Endothelial cell of umbilical vein (primary cell): ENCODE measurements at regions not wholly inside any gene's neighbourhood (a gene's known extent, or its start where the extent isn't known, plus 50 kb on each side); places are given as distances from the start of the nearest gene placed in this dataset.

Source experiments
- BruUV-seq: library from RNA; stranded (reverse); fragments of 400-500 nt; replicated peaks from 2 replicates; lab custom pipeline; 2021; lab: Mats Ljungman, UMichigan
- CTCF ChIA-PET: fragments of 300-600, 350-600 bp; sonication (Branson Sonifier 250); formaldehyde crosslinking; loops from one replicate; lab custom pipeline; 2021; ENCODE audit warnings: antibody characterized with exemption, inconsistent platforms; lab: Charles Lee
- POLR2A ChIA-PET: fragments of 300-600, 350-600 bp; sonication (Branson Sonifier 250); formaldehyde crosslinking; loops from one replicate; lab custom pipeline; 2021; ENCODE audit warnings: antibody characterized with exemption, inconsistent platforms; lab: Charles Lee
- DNase-seq: peaks from one replicate; pipeline ENCODE4 v3.0.0-alpha.2; 2011; ENCODE audit warnings: low read depth, low spot score
- FAIRE-seq: peaks from 2 replicates; lab custom pipeline; 2011; peaks lifted over from hg19 to GRCh38; lab: Jason Lieb, UNC
- H2AFZ ChIP-seq: 2 replicates; pipeline ENCODE4 v1.6.0; 2012; ENCODE audit warnings: low read depth, low read length, control low read depth, inconsistent platforms
- H3K27ac ChIP-seq: 2 replicates; pipeline ENCODE4 v1.5.1; 2011; ENCODE audit warnings: low read depth, mild to moderate bottlenecking, control low read depth, low read length, moderate library complexity; ENCODE audit not compliant: insufficient read depth
- H3K27me3 ChIP-seq, 2 experiments: 2 replicates each; pipeline versions ENCODE4 v1.6.0 to v1.6.1; 2011; ENCODE audit warnings: low read length in 2 of 2, mixed read lengths in 1 of 2; ENCODE audit not compliant: control insufficient read depth in 2 of 2, insufficient read depth in 2 of 2
- H3K36me3 ChIP-seq, 2 experiments: 2 replicates in 1 of 2; 3 replicates in 1 of 2; pipeline ENCODE4 v1.5.1; 2011; ENCODE audit warnings: low read length in 2 of 2, mild to moderate bottlenecking in 1 of 2, moderate library complexity in 1 of 2; ENCODE audit not compliant: control insufficient read depth in 2 of 2, insufficient read depth in 2 of 2; ENCODE audit errors: extremely low read depth in 1 of 2
- H3K4me1 ChIP-seq: 3 replicates; pipeline ENCODE4 v1.5.1; 2011; ENCODE audit warnings: mild to moderate bottlenecking, low read length; ENCODE audit not compliant: control insufficient read depth, insufficient read depth; ENCODE audit errors: extremely low read depth
- H3K4me2 ChIP-seq: 2 replicates; pipeline ENCODE4 v1.6.1; 2011; ENCODE audit warnings: low read length, control low read depth, mixed read lengths; ENCODE audit not compliant: insufficient read depth
- H3K4me3 ChIP-seq, 3 experiments: fragments of 200-600 bp in 1 of 3; sonication (generic), shearing (Covaris generic) in 1 of 3; replicated peaks in 1 of 3; 2 replicates each; pipeline ENCODE4 v1.5.1; 2011 to 2016; ENCODE audit warnings: control low read depth in 3 of 3, low read length in 3 of 3, mild to moderate bottlenecking in 2 of 3, inconsistent platforms in 1 of 3, low read depth in 1 of 3, moderate library complexity in 1 of 3; ENCODE audit not compliant: insufficient read depth in 1 of 3
- H3K79me2 ChIP-seq: 2 replicates; pipeline ENCODE4 v1.6.0; 2012; ENCODE audit warnings: low read length, inconsistent platforms; ENCODE audit not compliant: control insufficient read depth, insufficient read depth
- H3K9ac ChIP-seq: replicated peaks from 2 replicates; pipeline ENCODE3; 2011; ENCODE audit warnings: low read length, control low read depth; ENCODE audit not compliant: insufficient read depth; ENCODE audit errors: extremely low read depth
- H3K9me1 ChIP-seq: replicated peaks from 3 replicates; pipeline ENCODE4 v1.6.0; 2011; ENCODE audit warnings: mild to moderate bottlenecking, low read length; ENCODE audit not compliant: control insufficient read depth, insufficient read depth; ENCODE audit errors: extremely low read depth
- H3K9me3 ChIP-seq: replicated peaks from 2 replicates; pipeline ENCODE4 v1.5.1; 2012; ENCODE audit warnings: low read length, inconsistent platforms; ENCODE audit not compliant: control insufficient read depth, insufficient read depth
- H4K20me1 ChIP-seq: replicated peaks from 2 replicates; pipeline ENCODE3; 2011; ENCODE audit warnings: mild to moderate bottlenecking, low read length; ENCODE audit not compliant: control insufficient read depth, insufficient read depth; ENCODE audit errors: extremely low read depth
- EZH2 ChIP-seq: IDR thresholded peaks from 2 replicates; pipeline ENCODE4 v1.6.1; 2012; ENCODE audit warnings: borderline replicate concordance, low read depth, mild to moderate bottlenecking, moderate library complexity, low read length, inconsistent platforms; ENCODE audit not compliant: severe bottlenecking
- FOS ChIP-seq: IDR thresholded peaks from 2 replicates; pipeline ENCODE4 v1.6.1; 2011; ENCODE audit warnings: mild to moderate bottlenecking, low read length, moderate library complexity, borderline replicate concordance; ENCODE audit not compliant: insufficient read depth
- GATA2 ChIP-seq: IDR thresholded peaks from 2 replicates; pipeline ENCODE4 v1.7.0; 2011; ENCODE audit warnings: low read depth, mild to moderate bottlenecking, moderate library complexity, mixed read lengths, low read length; ENCODE audit not compliant: insufficient read length, insufficient read depth
- JUN ChIP-seq: IDR thresholded peaks from 2 replicates; pipeline ENCODE4 v1.6.1; 2011; ENCODE audit warnings: borderline replicate concordance, low read depth; ENCODE audit not compliant: insufficient read length, insufficient read depth
- MYC ChIP-seq: IDR thresholded peaks from one replicate; pipeline ENCODE4 v1.6.1; 2011; ENCODE audit warnings: mild to moderate bottlenecking, low read depth, low read length
- POLR2A ChIP-seq: IDR thresholded peaks from 2 replicates; pipeline ENCODE4 v1.6.1; 2012; ENCODE audit warnings: low read depth, mild to moderate bottlenecking, control low read depth, low read length
- POLR2AphosphoS5 ChIP-seq: IDR thresholded peaks from 2 replicates; pipeline ENCODE4 v1.6.1; 2012; ENCODE audit warnings: low read depth, mild to moderate bottlenecking, control low read depth, low read length, moderate library complexity; ENCODE audit not compliant: insufficient read depth
- dilution Hi-C: fragments of 300-500 bp; cut with MboI; formaldehyde crosslinking; loops from one replicate; pipeline ENCODE4 v1.15.0; 2019; ENCODE audit warnings: low sequenced_read_pairs; ENCODE audit not compliant: extremely low pct_ligation_motif_present
- intact Hi-C: fragments of 100-400 bp; cut with micrococcal nuclease; formaldehyde crosslinking; loops from one replicate; pipeline ENCODE4 v1.10.0; 2022
- TF ChIP-seq, protein P1 (sequence below), 2 donors: IDR thresholded peaks; 1 replicate in 1 of 2; 2 replicates in 1 of 2; pipeline ENCODE4 v1.5.1; 2011; ENCODE audit warnings: low read length in 2 of 2, mild to moderate bottlenecking in 2 of 2, moderate library complexity in 2 of 2, control low read depth in 1 of 2, inconsistent platforms in 1 of 2, low read depth in 1 of 2; ENCODE audit not compliant: insufficient read depth in 1 of 2; ENCODE audit errors: extremely low read depth in 1 of 2
- TF ChIP-seq, protein P2 (sequence below): IDR thresholded peaks from 2 replicates; pipeline ENCODE4 v1.6.1; 2011; ENCODE audit not compliant: insufficient read depth, insufficient read length

DNA sequence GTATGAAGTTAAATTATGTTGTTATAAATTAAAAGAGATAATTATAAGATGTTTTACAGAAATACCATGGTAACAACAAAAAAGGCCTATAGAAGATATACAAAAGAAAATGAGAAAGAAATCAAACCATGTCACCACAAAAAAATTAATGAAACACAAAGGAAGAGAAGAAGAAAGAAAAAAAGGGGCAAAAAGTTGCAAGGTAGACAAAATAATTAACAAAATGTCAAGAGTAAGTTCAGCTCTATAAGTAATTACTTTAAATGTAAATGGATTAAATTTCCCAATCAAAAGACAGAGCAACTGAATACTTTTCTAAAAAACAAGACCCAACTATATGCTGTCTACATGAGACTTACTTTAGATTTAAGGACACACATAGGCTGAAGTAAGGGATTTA, 378.4 kb upstream of the FSHR start:
- H3K36me3 ChIP-seq, result no peaks in the 10 kb centered on the region
- ChIA-PET POLR2A (no interaction called here), CTCF (no interaction called here)
- DNase-seq (no peak), FAIRE-seq (no peak)
- H3K27me3 ChIP-seq, result no peaks in the 10 kb centered on the region
- BruUV-seq, result no TSS peak
- H3K4me2 ChIP-seq, result no peak overlapping the region
- intact Hi-C loops (no loop called here), dilution Hi-C loops (no loop called here)
- H3K9me3 ChIP-seq, result no peaks in the 10 kb centered on the region
- H3K9me1 ChIP-seq, result no peaks in the 10 kb centered on the region
- no peak overlapping the region for H3K27ac ChIP-seq
- no peak overlapping the region for H2AFZ ChIP-seq
- H3K79me2 ChIP-seq, result no peaks in the 10 kb centered on the region
- no peaks in the 10 kb centered on the region for H3K4me1 ChIP-seq
- H4K20me1 ChIP-seq, result no peaks in the 10 kb centered on the region
- TF ChIP-seq JUN (no peak), FOS (no peak), POLR2AphosphoS5 (no peak), EZH2 (no peak), MYC (no peak), GATA2 (no peak), POLR2A (no peak)
- TF ChIP-seq, protein P1, sequence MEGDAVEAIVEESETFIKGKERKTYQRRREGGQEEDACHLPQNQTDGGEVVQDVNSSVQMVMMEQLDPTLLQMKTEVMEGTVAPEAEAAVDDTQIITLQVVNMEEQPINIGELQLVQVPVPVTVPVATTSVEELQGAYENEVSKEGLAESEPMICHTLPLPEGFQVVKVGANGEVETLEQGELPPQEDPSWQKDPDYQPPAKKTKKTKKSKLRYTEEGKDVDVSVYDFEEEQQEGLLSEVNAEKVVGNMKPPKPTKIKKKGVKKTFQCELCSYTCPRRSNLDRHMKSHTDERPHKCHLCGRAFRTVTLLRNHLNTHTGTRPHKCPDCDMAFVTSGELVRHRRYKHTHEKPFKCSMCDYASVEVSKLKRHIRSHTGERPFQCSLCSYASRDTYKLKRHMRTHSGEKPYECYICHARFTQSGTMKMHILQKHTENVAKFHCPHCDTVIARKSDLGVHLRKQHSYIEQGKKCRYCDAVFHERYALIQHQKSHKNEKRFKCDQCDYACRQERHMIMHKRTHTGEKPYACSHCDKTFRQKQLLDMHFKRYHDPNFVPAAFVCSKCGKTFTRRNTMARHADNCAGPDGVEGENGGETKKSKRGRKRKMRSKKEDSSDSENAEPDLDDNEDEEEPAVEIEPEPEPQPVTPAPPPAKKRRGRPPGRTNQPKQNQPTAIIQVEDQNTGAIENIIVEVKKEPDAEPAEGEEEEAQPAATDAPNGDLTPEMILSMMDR (IDR thresholded peaks at IDR 0.05; ENCODE audit: extremely low read depth in 1 of 2, insufficient read depth in 1 of 2, low read depth in 1 of 2, low read length in 2 of 2), result no peak
- TF ChIP-seq, protein P2, sequence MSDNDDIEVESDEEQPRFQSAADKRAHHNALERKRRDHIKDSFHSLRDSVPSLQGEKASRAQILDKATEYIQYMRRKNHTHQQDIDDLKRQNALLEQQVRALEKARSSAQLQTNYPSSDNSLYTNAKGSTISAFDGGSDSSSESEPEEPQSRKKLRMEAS, result no peak
- no peak overlapping the region for H3K4me3 ChIP-seq
- no peak overlapping the region for H3K9ac ChIP-seq
